Breast epithelium (tissue), 4 donors: ENCODE measurements at regions not wholly inside any gene's neighbourhood (a gene's known extent, or its start where the extent isn't known, plus 50 kb on each side); places are given as distances from the start of the nearest gene placed in this dataset.

Experiments
- DNase-seq, 2 donors: peaks; one replicate each; pipeline ENCODE4 v3.0.0-alpha.2; 2019; ENCODE audit warnings: low spot score in 2 of 2
- H3K27ac ChIP-seq, 2 donors: fragments of 200-600 bp; sonication (generic) in 1 of 2; one replicate each; pipeline ENCODE4 v1.5.1; 2016 to 2019; ENCODE audit warnings: mild to moderate bottlenecking in 1 of 2
- H3K27me3 ChIP-seq, 2 donors: fragments of 200-600 bp; sonication (generic) in 1 of 2; one replicate each; pipeline versions ENCODE4 v1.5.1 to v1.6.0; 2017 to 2019; ENCODE audit warnings: control low read depth in 1 of 2, mild to moderate bottlenecking in 1 of 2
- H3K36me3 ChIP-seq: fragments of 200-600 bp; one replicate; pipeline ENCODE4 v1.5.1; 2019
- H3K4me1 ChIP-seq, 2 donors: fragments of 200-600 bp; sonication (generic); one replicate each; pipeline ENCODE4 v1.5.1; 2016 to 2019; ENCODE audit warnings: control low read depth in 1 of 2
- H3K4me3 ChIP-seq, 3 donors: fragments of 200-600 bp; sonication (generic); 1 replicate in 2 of 3; 2 replicates in 1 of 3; pipeline ENCODE4 v1.5.1; 2016 to 2019; ENCODE audit warnings: mild to moderate bottlenecking in 3 of 3, moderate library complexity in 2 of 3
- H3K9me3 ChIP-seq, 2 donors: fragments of 200-600 bp; sonication (generic) in 1 of 2; one replicate each; pipeline ENCODE4 v1.5.1; 2016 to 2019; ENCODE audit warnings: control low read depth in 1 of 2
- CTCF ChIP-seq, 3 donors: fragments of 450-650 bp; IDR thresholded peaks; one replicate each; pipeline ENCODE4 v1.5.1; 2016 to 2017; ENCODE audit warnings: antibody characterized with exemption in 3 of 3, mild to moderate bottlenecking in 3 of 3, moderate library complexity in 3 of 3
- POLR2A ChIP-seq: fragments of 450-650 bp; IDR thresholded peaks from one replicate; pipeline ENCODE4 v1.6.1; 2016; ENCODE audit warnings: antibody characterized with exemption, mild to moderate bottlenecking, moderate library complexity
- POLR2AphosphoS5 ChIP-seq, 3 donors: sonication (generic); formaldehyde crosslinking; IDR thresholded peaks; one replicate each; pipeline ENCODE4 v1.6.1; 2017; ENCODE audit warnings: antibody characterized with exemption in 3 of 3
- intact Hi-C: fragments of 100-400 bp; cut with DNase I; formaldehyde crosslinking; loops from one replicate; pipeline ENCODE4 v1.15.1; 2023; ENCODE audit warnings: low total_unique reads

GRCh38 chr2:65724752-65725151, 292.4 kb upstream of the SPRED2 start:
- Histone ChIP-seq H3K9me3 (no peaks in the 10 kb centered on the region), H3K27me3 (no peaks in the 10 kb centered on the region), H3K4me1 (no peaks in the 10 kb centered on the region), H3K36me3 (no peaks in the 10 kb centered on the region), H3K27ac (no peak overlapping the region), H3K4me3 (no peak overlapping the region)
- intact Hi-C loops: no loop called here
- no peak for DNase-seq
- TF ChIP-seq CTCF (IDR thresholded peaks at IDR 0.05): no peak
- TF ChIP-seq POLR2A: no peak
- TF ChIP-seq POLR2AphosphoS5 (IDR thresholded peaks at IDR 0.05): no peak

- Histone ChIP-seq H3K4me3 (no peak overlapping the region), H3K27ac (no peak overlapping the region), H3K4me1 (no peaks in the 10 kb centered on the region), H3K9me3 (no peaks in the 10 kb centered on the region), H3K27me3 (no peaks in the 10 kb centered on the region), H3K36me3 (no peaks in the 10 kb centered on the region)
- no peak for DNase-seq
- TF ChIP-seq POLR2A: no peak
- no peak for TF ChIP-seq POLR2AphosphoS5 (IDR thresholded peaks at IDR 0.05)
- TF ChIP-seq CTCF (IDR thresholded peaks at IDR 0.05): no peak
- intact Hi-C loops: no loop called here
These were observed 291.9 kb upstream of the SPRED2 start for GRCh38 chr2:65724336-65724735.

- Histone ChIP-seq H3K27ac (no peak overlapping the region), H3K36me3 (no peaks in the 10 kb centered on the region), H3K9me3 (no peaks in the 10 kb centered on the region), H3K27me3 (no peaks in the 10 kb centered on the region), H3K4me3 (no peak overlapping the region), H3K4me1 (no peaks in the 10 kb centered on the region)
- DNase-seq: no peak
- intact Hi-C loops: no loop called here
- TF ChIP-seq POLR2AphosphoS5 (IDR thresholded peaks at IDR 0.05): peak in 1 of 3 donors; percentile 30
- no peak for TF ChIP-seq POLR2A
- peak in 1 of 3 donors; percentile 6 for TF ChIP-seq CTCF (IDR thresholded peaks at IDR 0.05)
These were observed 289.8 kb upstream of the SPRED2 start for GRCh38 chr2:65722028-65722778.

GRCh38 chr2:65716698-65717097, 284.3 kb upstream of the SPRED2 start:
- DNase-seq: no peak
- Histone ChIP-seq H3K27ac (no peak overlapping the region), H3K9me3 (no peaks in the 10 kb centered on the region), H3K4me3 (no peak overlapping the region), H3K27me3 (no peaks in the 10 kb centered on the region), H3K36me3 (no peaks in the 10 kb centered on the region), H3K4me1 (no peaks in the 10 kb centered on the region)
- no peak for TF ChIP-seq POLR2AphosphoS5 (IDR thresholded peaks at IDR 0.05)
- TF ChIP-seq POLR2A: no peak
- no peak for TF ChIP-seq CTCF (IDR thresholded peaks at IDR 0.05)
- intact Hi-C loops: no loop called here

GRCh38 chr2:65715323-65715722, 282.9 kb upstream of the SPRED2 start:
- Histone ChIP-seq H3K36me3 (no peaks in the 10 kb centered on the region), H3K4me1 (no peaks in the 10 kb centered on the region), H3K27ac (no peak overlapping the region), H3K9me3 (no peaks in the 10 kb centered on the region), H3K4me3 (no peak overlapping the region), H3K27me3 (no peaks in the 10 kb centered on the region)
- TF ChIP-seq CTCF (IDR thresholded peaks at IDR 0.05) (no peak), POLR2AphosphoS5 (IDR thresholded peaks at IDR 0.05) (no peak), POLR2A (no peak)
- no peak for DNase-seq
- intact Hi-C loops: no loop called here
